Parathyroid adenoma (tissue), 2 donors: ENCODE measurements at regions not wholly inside any gene's neighbourhood (a gene's known extent, or its start where the extent isn't known, plus 50 kb on each side); places are given as distances from the start of the nearest gene placed in this dataset.

ENCODE experiments used
- H2AFZ ChIP-seq: fragments of 300-600 bp; sonication (generic); one replicate; pipeline ENCODE4 v1.7.0; 2017; ENCODE audit warnings: antibody characterized with exemption, mild to moderate bottlenecking
- H3K27ac ChIP-seq: fragments of 300-600 bp; sonication (generic); one replicate; pipeline ENCODE4 v1.7.0; 2017
- H3K27me3 ChIP-seq: fragments of 300-600 bp; sonication (generic); one replicate; pipeline ENCODE4 v1.7.0; 2017; ENCODE audit warnings: low read length; ENCODE audit not compliant: control insufficient read depth, insufficient read depth
- H3K36me3 ChIP-seq: fragments of 300-600 bp; sonication (generic); one replicate; pipeline ENCODE4 v1.7.0; 2017; ENCODE audit warnings: low read length; ENCODE audit not compliant: control insufficient read depth, insufficient read depth
- H3K4me1 ChIP-seq: fragments of 300-600 bp; sonication (generic); one replicate; pipeline ENCODE4 v1.7.0; 2017; ENCODE audit warnings: control low read depth
- H3K4me2 ChIP-seq: fragments of 300-600 bp; sonication (generic); one replicate; pipeline ENCODE4 v1.7.0; 2017; ENCODE audit warnings: low read length
- H3K4me3 ChIP-seq: fragments of 300-600 bp; sonication (generic); one replicate; pipeline ENCODE4 v1.7.0; 2017; ENCODE audit warnings: low read depth, low read length
- H3K79me2 ChIP-seq: fragments of 300-600 bp; sonication (generic); one replicate; pipeline ENCODE4 v1.7.0; 2017; ENCODE audit warnings: control low read depth
- H3K9ac ChIP-seq: fragments of 300-600 bp; sonication (generic); one replicate; pipeline ENCODE4 v1.7.0; 2017; ENCODE audit warnings: mild to moderate bottlenecking
- H3K9me3 ChIP-seq: fragments of 300-600 bp; sonication (generic); one replicate; pipeline ENCODE4 v1.7.0; 2017; ENCODE audit warnings: low read length; ENCODE audit not compliant: control insufficient read depth
- CTCF ChIP-seq: fragments of 300-600 bp; sonication (generic); IDR thresholded peaks from one replicate; pipeline ENCODE4 v1.7.0; 2017; ENCODE audit warnings: antibody characterized with exemption, mild to moderate bottlenecking
- donor health status: primary hyperparathyroidism.

DNA sequence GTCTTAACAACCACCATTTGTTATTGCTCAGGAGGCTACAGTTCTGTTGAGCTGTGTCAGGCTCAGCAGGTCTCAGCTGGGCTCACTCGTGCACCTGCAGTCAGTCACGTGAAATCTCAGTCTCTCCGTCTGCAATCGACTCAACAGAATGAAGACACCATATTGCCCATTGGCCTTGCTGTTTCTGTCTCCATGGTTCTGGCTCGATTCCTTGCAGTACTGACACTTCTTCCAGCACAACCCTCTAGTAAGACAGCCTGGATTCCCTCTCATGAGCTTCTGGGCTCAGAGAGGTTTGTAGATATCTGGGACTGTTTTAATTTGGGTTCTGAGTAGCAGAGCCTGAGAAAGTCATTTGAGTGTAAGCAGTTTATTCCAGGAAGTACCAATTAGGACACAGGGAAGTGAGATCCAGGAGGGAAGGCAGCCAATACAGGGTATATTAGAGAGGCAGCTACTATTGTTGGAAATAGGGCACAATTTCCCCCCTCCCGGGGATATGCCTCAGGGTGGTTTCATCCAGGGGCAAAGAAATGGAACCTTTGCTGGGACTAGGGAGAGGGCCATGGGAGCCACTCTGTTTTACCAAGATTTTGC is 87.4 kb upstream of the RALGAPA2 start:
- H3K36me3 ChIP-seq = no peaks in the 10 kb centered on the region
- H2AFZ ChIP-seq = no peak overlapping the region
- H3K27me3 ChIP-seq = no peaks in the 10 kb centered on the region
- H3K4me1 ChIP-seq = no peaks in the 10 kb centered on the region
- no peak overlapping the region for H3K4me3 ChIP-seq
- no peak overlapping the region for H3K4me2 ChIP-seq
- H3K9ac ChIP-seq = no peak overlapping the region
- H3K27ac ChIP-seq = no peak overlapping the region
- no peaks in the 10 kb centered on the region for H3K9me3 ChIP-seq
- TF ChIP-seq CTCF = no peak
- H3K79me2 ChIP-seq = no peaks in the 10 kb centered on the region

GRCh38 chr20:20797521-20798310 is 85.3 kb upstream of the RALGAPA2 start:
- no peak overlapping the region for H3K27ac ChIP-seq
- H3K9ac ChIP-seq = no peak overlapping the region
- H3K9me3 ChIP-seq = no peaks in the 10 kb centered on the region
- no peaks in the 10 kb centered on the region for H3K36me3 ChIP-seq
- no peaks in the 10 kb centered on the region for H3K27me3 ChIP-seq
- H3K79me2 ChIP-seq = no peaks in the 10 kb centered on the region
- no peak overlapping the region for H3K4me2 ChIP-seq
- TF ChIP-seq CTCF = no peak
- no peak overlapping the region for H2AFZ ChIP-seq
- H3K4me3 ChIP-seq = no peak overlapping the region
- no peaks in the 10 kb centered on the region for H3K4me1 ChIP-seq

DNA sequence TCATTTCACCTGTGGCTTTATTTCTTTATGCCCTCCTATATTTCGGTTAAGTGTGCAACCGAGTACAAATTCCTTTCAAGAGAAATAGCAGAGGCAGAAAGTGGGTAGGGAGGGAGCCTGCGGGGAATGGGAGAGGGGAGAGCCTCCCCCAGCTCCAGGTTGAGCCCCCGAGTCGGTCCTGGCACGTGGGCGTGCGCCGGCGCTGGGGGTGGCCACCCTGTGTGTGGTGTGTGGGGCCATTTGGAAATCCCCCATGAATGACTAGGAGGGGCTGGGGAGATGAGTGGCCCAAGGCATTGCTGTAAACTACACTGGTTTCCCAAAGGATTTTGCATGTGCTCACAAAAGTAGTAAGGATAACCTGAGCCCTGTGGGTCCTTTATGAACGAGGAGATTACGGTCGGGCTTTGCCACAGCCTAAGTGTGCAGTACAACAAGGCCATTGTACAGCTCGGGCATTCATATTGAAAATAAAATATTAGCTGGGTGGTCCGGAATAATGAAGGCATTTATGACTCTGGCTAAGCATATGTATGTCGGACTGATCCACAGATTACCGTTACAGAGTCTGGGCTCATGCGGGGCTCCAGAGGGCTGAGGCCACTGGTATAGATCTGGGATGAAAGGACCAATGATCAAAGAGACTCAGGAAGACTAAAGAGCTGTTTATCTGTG is 84.5 kb upstream of the RALGAPA2 start:
- Histone ChIP-seq H3K9ac (no peak overlapping the region), H3K4me3 (no peak overlapping the region), H3K9me3 (no peaks in the 10 kb centered on the region), H3K79me2 (no peaks in the 10 kb centered on the region), H3K4me2 (no peak overlapping the region), H3K27ac (no peak overlapping the region), H3K36me3 (no peaks in the 10 kb centered on the region), H2AFZ (no peak overlapping the region), H3K4me1 (no peaks in the 10 kb centered on the region), H3K27me3 (no peaks in the 10 kb centered on the region)
- TF ChIP-seq CTCF = no peak

GRCh38 chr20:20795721-20796120 is 83.3 kb upstream of the RALGAPA2 start:
- no peaks in the 10 kb centered on the region for H3K79me2 ChIP-seq
- H3K27me3 ChIP-seq = no peaks in the 10 kb centered on the region
- no peaks in the 10 kb centered on the region for H3K9me3 ChIP-seq
- no peak overlapping the region for H3K27ac ChIP-seq
- TF ChIP-seq CTCF = no peak
- H3K4me3 ChIP-seq = no peak overlapping the region
- H3K4me2 ChIP-seq = no peak overlapping the region
- no peak overlapping the region for H3K9ac ChIP-seq
- no peaks in the 10 kb centered on the region for H3K36me3 ChIP-seq
- H2AFZ ChIP-seq = no peak overlapping the region
- no peaks in the 10 kb centered on the region for H3K4me1 ChIP-seq
